ENCODE measurements at regions not wholly inside any gene's neighbourhood (a gene's known extent, or its start where the extent isn't known, plus 50 kb on each side); places are given as distances from the start of the nearest gene placed in this dataset.

DNA sequence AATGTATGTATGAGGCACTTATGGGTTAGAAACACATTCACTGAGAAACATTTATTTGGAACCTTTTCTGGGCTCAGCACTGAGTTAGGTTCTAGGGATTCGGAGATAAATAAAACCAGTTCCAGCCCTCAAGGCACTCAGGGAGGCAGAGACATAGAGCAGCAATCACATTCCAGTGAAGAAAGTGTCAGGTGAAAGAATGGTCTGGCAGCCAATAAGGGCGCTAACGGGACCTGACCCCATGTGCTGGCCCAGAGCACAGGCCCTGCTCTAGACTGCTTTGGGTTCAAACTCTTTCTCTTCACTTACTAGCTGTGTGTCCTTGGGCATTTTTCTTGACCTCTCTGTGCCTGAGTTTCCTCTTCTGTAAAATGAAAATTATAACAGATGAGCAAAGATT lies 146.0 kb upstream of the SYT13 start:
- TF ChIP-seq, protein P1, sequence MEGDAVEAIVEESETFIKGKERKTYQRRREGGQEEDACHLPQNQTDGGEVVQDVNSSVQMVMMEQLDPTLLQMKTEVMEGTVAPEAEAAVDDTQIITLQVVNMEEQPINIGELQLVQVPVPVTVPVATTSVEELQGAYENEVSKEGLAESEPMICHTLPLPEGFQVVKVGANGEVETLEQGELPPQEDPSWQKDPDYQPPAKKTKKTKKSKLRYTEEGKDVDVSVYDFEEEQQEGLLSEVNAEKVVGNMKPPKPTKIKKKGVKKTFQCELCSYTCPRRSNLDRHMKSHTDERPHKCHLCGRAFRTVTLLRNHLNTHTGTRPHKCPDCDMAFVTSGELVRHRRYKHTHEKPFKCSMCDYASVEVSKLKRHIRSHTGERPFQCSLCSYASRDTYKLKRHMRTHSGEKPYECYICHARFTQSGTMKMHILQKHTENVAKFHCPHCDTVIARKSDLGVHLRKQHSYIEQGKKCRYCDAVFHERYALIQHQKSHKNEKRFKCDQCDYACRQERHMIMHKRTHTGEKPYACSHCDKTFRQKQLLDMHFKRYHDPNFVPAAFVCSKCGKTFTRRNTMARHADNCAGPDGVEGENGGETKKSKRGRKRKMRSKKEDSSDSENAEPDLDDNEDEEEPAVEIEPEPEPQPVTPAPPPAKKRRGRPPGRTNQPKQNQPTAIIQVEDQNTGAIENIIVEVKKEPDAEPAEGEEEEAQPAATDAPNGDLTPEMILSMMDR (IDR thresholded peaks at IDR 0.05; ENCODE audit: low read depth, low read length), result no peak
- TF ChIP-seq POLR2A (IDR thresholded peaks at IDR 0.05; ENCODE audit: extremely low read depth, insufficient read length), result no peak
- TF ChIP-seq, protein P2, sequence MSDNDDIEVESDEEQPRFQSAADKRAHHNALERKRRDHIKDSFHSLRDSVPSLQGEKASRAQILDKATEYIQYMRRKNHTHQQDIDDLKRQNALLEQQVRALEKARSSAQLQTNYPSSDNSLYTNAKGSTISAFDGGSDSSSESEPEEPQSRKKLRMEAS (IDR thresholded peaks at IDR 0.05; ENCODE audit: low read depth, low read length), result no peak
- no peak for TF ChIP-seq MYC (IDR thresholded peaks at IDR 0.05; ENCODE audit: low read depth, low read length)
